GM19397 (cell line): ENCODE measurements at regions not wholly inside any gene's neighbourhood (a gene's known extent, or its start where the extent isn't known, plus 50 kb on each side); places are given as distances from the start of the nearest gene placed in this dataset.

Source experiments
- ATAC-seq: cut with Tn5 transposase; IDR thresholded peaks from one replicate; pipeline ENCODE4 v1.9.1; 2021; ENCODE audit warnings: mild to moderate bottlenecking, moderate library complexity; ENCODE audit not compliant: unreplicated experiment

- ATAC-seq: no peak
These were observed 326.2 kb upstream of the MSX2 start for GRCh38 chr5:174398171-174398570.

GRCh38 chr5:174399411-174399810, 325.0 kb upstream of the MSX2 start:
- ATAC-seq: no peak

GRCh38 chr5:174400461-174400860, 323.9 kb upstream of the MSX2 start:
- no peak for ATAC-seq

- ATAC-seq: no peak
These were observed 322.6 kb upstream of the MSX2 start for GRCh38 chr5:174401793-174402192.

GRCh38 chr5:174402222-174402812, 322.1 kb upstream of the MSX2 start:
- ATAC-seq: no peak

- no peak for ATAC-seq
These were observed 319.5 kb upstream of the MSX2 start for GRCh38 chr5:174404848-174405247.

GRCh38 chr5:174409070-174409469, 315.3 kb upstream of the MSX2 start:
- ATAC-seq: no peak

- no peak for ATAC-seq
These were observed 314.4 kb upstream of the MSX2 start for GRCh38 chr5:174409971-174410370.

GRCh38 chr5:174410716-174411478, 313.5 kb upstream of the MSX2 start:
- ATAC-seq: no peak

- no peak for ATAC-seq
These were observed 312.9 kb upstream of the MSX2 start for GRCh38 chr5:174411479-174411819.

GRCh38 chr5:174412374-174412773, 312.0 kb upstream of the MSX2 start:
- ATAC-seq: no peak

- no peak for ATAC-seq
These were observed 311.4 kb upstream of the MSX2 start for GRCh38 chr5:174412941-174413340.

GRCh38 chr5:174413567-174414314, 310.6 kb upstream of the MSX2 start:
- no peak for ATAC-seq

- ATAC-seq: no peak
These were observed 310.1 kb upstream of the MSX2 start for GRCh38 chr5:174414315-174414710.

- ATAC-seq: peak; percentile 23
These were observed 305.4 kb upstream of the MSX2 start for GRCh38 chr5:174418809-174419539.

- peak; percentile 74 for ATAC-seq
These were observed 304.7 kb upstream of the MSX2 start for GRCh38 chr5:174419540-174420132.

- no peak for ATAC-seq
These were observed 303.6 kb upstream of the MSX2 start for GRCh38 chr5:174420651-174421407.

- ATAC-seq: no peak
These were observed 303.0 kb upstream of the MSX2 start for GRCh38 chr5:174421408-174421805.

GRCh38 chr5:174423558-174423957, 300.8 kb upstream of the MSX2 start:
- ATAC-seq: no peak
